H1 (cell line): ENCODE measurements at regions not wholly inside any gene's neighbourhood (a gene's known extent, or its start where the extent isn't known, plus 50 kb on each side); places are given as distances from the start of the nearest gene placed in this dataset.

Source experiments
- ASH2L ChIP-seq: fragments of 200-600, 300-600 bp; sonication (generic); IDR thresholded peaks from one replicate; pipeline ENCODE4 v1.7.1; 2017; ENCODE audit warnings: low read length
- CHD7 ChIP-seq: fragments of 300-600 bp; sonication (generic); IDR thresholded peaks from 2 replicates; pipeline ENCODE4 v1.7.1; 2012; ENCODE audit warnings: low read length, moderate library complexity, mild to moderate bottlenecking, inconsistent platforms; ENCODE audit not compliant: insufficient replicate concordance
- CTCF ChIP-seq, 3 experiments: IDR thresholded peaks; 1 replicate in 2 of 3; 2 replicates in 1 of 3; pipeline versions ENCODE4 v1.5.1 to v1.6.1; 2011; ENCODE audit warnings: low read length in 3 of 3, mild to moderate bottlenecking in 3 of 3, inconsistent platforms in 2 of 3, low read depth in 1 of 3, moderate library complexity in 1 of 3; ENCODE audit not compliant: insufficient read depth in 1 of 3; ENCODE audit errors: control extremely low read depth in 1 of 3
- KDM1A ChIP-seq: fragments of 200-600, 300-600 bp; sonication (generic); IDR thresholded peaks from 2 replicates; pipeline ENCODE4 v1.7.1; 2016; ENCODE audit warnings: mild to moderate bottlenecking, low read length, borderline replicate concordance
- POU5F1 ChIP-seq: IDR thresholded peaks from 2 replicates; pipeline ENCODE4 v1.6.1; 2011; ENCODE audit warnings: low read depth, mild to moderate bottlenecking, low read length, moderate library complexity
- SRF ChIP-seq: IDR thresholded peaks from 2 replicates; pipeline ENCODE4 v1.6.1; 2011; ENCODE audit warnings: mild to moderate bottlenecking, low read depth, low read length, moderate library complexity
- SUZ12 ChIP-seq: fragments of 200-600 bp; sonication (generic); IDR thresholded peaks from 2 replicates; pipeline ENCODE4 v1.6.1; 2012; ENCODE audit warnings: mild to moderate bottlenecking, inconsistent platforms, low read length, moderate library complexity, mixed read lengths

- TF ChIP-seq CHD7 (no peak), CTCF (IDR thresholded peaks at IDR 0.05; ENCODE audit: control extremely low read depth in 1 of 3, insufficient read depth in 1 of 3, low read depth in 1 of 3, low read length in 3 of 3) (no peak), ASH2L (no peak), SUZ12 (no peak), POU5F1 (no peak), KDM1A (no peak), SRF (no peak)
Observed at GRCh38 chr10:27620430-27621397, 116.6 kb downstream of the RAB18 start (continued).
